Activated naive CD8-positive, alpha-beta T cell treated with anti-CD3 and anti-CD28 coated beads, Interleukin-2, amount 10 ng/mL, durations not matched to agents 7 days and 5 days (primary cell): ENCODE measurements at regions not wholly inside any gene's neighbourhood (a gene's known extent, or its start where the extent isn't known, plus 50 kb on each side); places are given as distances from the start of the nearest gene placed in this dataset.
"Not testable (repeated sequence)": the region's sequence is repeated elsewhere in the genome, so short reads cannot be mapped to it uniquely, and the experiment has no call there.

Experiments
- ATAC-seq: fragments of 150-1000 bp; cut with Tn5 transposase; one replicate; pipeline ENCODE4 v1.10.0; 2021; ENCODE audit warnings: low read depth, moderate library complexity
- POLR2A ChIA-PET: fragments of 350-600 bp; sonication (Branson Sonifier 250); formaldehyde crosslinking; loops from one replicate; lab custom pipeline; 2021; ENCODE audit warnings: antibody characterized with exemption; lab: Charles Lee
- DNase-seq: peaks from one replicate; pipeline ENCODE4 v3.0.0; 2021
- H3K27ac Mint-ChIP-seq: one replicate; pipeline ENCODE4 v1.8.0; 2022; ENCODE audit warnings: mild to moderate bottlenecking, mixed read lengths
- H3K27me3 Mint-ChIP-seq: one replicate; pipeline ENCODE4 v1.8.0; 2022; ENCODE audit warnings: mild to moderate bottlenecking, moderate library complexity, mixed read lengths
- H3K36me3 Mint-ChIP-seq: one replicate; pipeline ENCODE4 v1.8.0; 2021; ENCODE audit warnings: mild to moderate bottlenecking, mixed read lengths
- H3K4me1 Mint-ChIP-seq: one replicate; pipeline ENCODE4 v1.8.0; 2021; ENCODE audit warnings: mixed read lengths
- H3K4me3 Mint-ChIP-seq: one replicate; pipeline ENCODE4 v1.8.0; 2022; ENCODE audit warnings: mild to moderate bottlenecking, moderate library complexity, mixed read lengths
- H3K9me3 Mint-ChIP-seq: one replicate; pipeline ENCODE4 v1.8.0; 2021; ENCODE audit warnings: mixed read lengths

GRCh38 chr3:166435469-166436057 is 598.3 kb upstream of the BCHE start:
- H3K36me3 Mint-ChIP-seq: no peaks in the 10 kb centered on the region
- no peak overlapping the region for H3K27ac Mint-ChIP-seq
- POLR2A ChIA-PET: no interaction called here
- no peak overlapping the region for H3K4me3 Mint-ChIP-seq
- H3K27me3 Mint-ChIP-seq: no peaks in the 10 kb centered on the region
- no peak for DNase-seq
- no peak for ATAC-seq
- H3K9me3 Mint-ChIP-seq: no peaks in the 10 kb centered on the region
- H3K4me1 Mint-ChIP-seq: no peaks in the 10 kb centered on the region

GRCh38 chr3:166433060-166433459 is 595.8 kb upstream of the BCHE start:
- POLR2A ChIA-PET: no interaction called here
- H3K27me3 Mint-ChIP-seq: no peaks in the 10 kb centered on the region

GRCh38 chr3:166425900-166426611 is 588.8 kb upstream of the BCHE start:
- peaks cover 5% of the 10 kb centered on the region for H3K9me3 Mint-ChIP-seq
- no peaks in the 10 kb centered on the region for H3K27me3 Mint-ChIP-seq
- H3K4me3 Mint-ChIP-seq: no peak overlapping the region
- POLR2A ChIA-PET: no interaction called here
- no peak for ATAC-seq
- no peaks in the 10 kb centered on the region for H3K4me1 Mint-ChIP-seq
- H3K27ac Mint-ChIP-seq: no peak overlapping the region
- DNase-seq: no peak
- no peaks in the 10 kb centered on the region for H3K36me3 Mint-ChIP-seq

More at GRCh38 chr3:166433060-166433459, 595.8 kb upstream of the BCHE start:
- Mint-ChIP-seq H3K27ac (no peak overlapping the region), H3K4me1 (no peaks in the 10 kb centered on the region), H3K9me3 (no peaks in the 10 kb centered on the region), H3K36me3 (no peaks in the 10 kb centered on the region), H3K4me3 (no peak overlapping the region)
- ATAC-seq (no peak), DNase-seq (no peak)

GRCh38 chr3:166425021-166425420 is 587.8 kb upstream of the BCHE start:
- no peak overlapping the region for H3K4me3 Mint-ChIP-seq
- H3K36me3 Mint-ChIP-seq: no peaks in the 10 kb centered on the region
- H3K9me3 Mint-ChIP-seq: peaks cover 5% of the 10 kb centered on the region
- no peaks in the 10 kb centered on the region for H3K4me1 Mint-ChIP-seq
- no peaks in the 10 kb centered on the region for H3K27me3 Mint-ChIP-seq
- no peak overlapping the region for H3K27ac Mint-ChIP-seq
- ATAC-seq (no peak), DNase-seq (no peak)
- POLR2A ChIA-PET: no interaction called here

GRCh38 chr3:166423824-166424513 is 586.7 kb upstream of the BCHE start:
- H3K36me3 Mint-ChIP-seq, POLR2A ChIA-PET, H3K27ac Mint-ChIP-seq, H3K9me3 Mint-ChIP-seq, ATAC-seq, H3K27me3 Mint-ChIP-seq, DNase-seq, H3K4me3 Mint-ChIP-seq, H3K4me1 Mint-ChIP-seq: not testable (repeated sequence)

GRCh38 chr3:166422556-166422955 is 585.3 kb upstream of the BCHE start:
- Mint-ChIP-seq H3K4me3 (no peak overlapping the region), H3K27ac (no peak overlapping the region), H3K27me3 (no peaks in the 10 kb centered on the region), H3K9me3 (peaks cover 5% of the 10 kb centered on the region), H3K4me1 (no peaks in the 10 kb centered on the region), H3K36me3 (no peaks in the 10 kb centered on the region)
- DNase-seq: no peak
- POLR2A ChIA-PET: no interaction called here
- no peak for ATAC-seq

GRCh38 chr3:166420071-166420470 is 582.8 kb upstream of the BCHE start:
- POLR2A ChIA-PET: no interaction called here
- Mint-ChIP-seq H3K4me1 (no peaks in the 10 kb centered on the region), H3K9me3 (peaks cover 4% of the 10 kb centered on the region), H3K4me3 (no peak overlapping the region), H3K27ac (no peak overlapping the region), H3K27me3 (no peaks in the 10 kb centered on the region), H3K36me3 (no peaks in the 10 kb centered on the region)
- no peak for ATAC-seq
- DNase-seq: no peak

GRCh38 chr3:166405896-166406295 is 568.7 kb upstream of the BCHE start:
- Mint-ChIP-seq H3K36me3 (no peaks in the 10 kb centered on the region), H3K4me3 (no peak overlapping the region), H3K27me3 (no peaks in the 10 kb centered on the region), H3K9me3 (peaks cover 2% of the 10 kb centered on the region), H3K4me1 (no peaks in the 10 kb centered on the region), H3K27ac (no peak overlapping the region)
- POLR2A ChIA-PET: no interaction called here
- DNase-seq (no peak), ATAC-seq (no peak)

GRCh38 chr3:166405465-166405864 is 568.2 kb upstream of the BCHE start:
- POLR2A ChIA-PET: no interaction called here
- DNase-seq (no peak), ATAC-seq (no peak)
- Mint-ChIP-seq H3K27ac (no peak overlapping the region), H3K4me1 (no peaks in the 10 kb centered on the region), H3K36me3 (no peaks in the 10 kb centered on the region), H3K4me3 (no peak overlapping the region), H3K9me3 (peaks cover 2% of the 10 kb centered on the region), H3K27me3 (no peaks in the 10 kb centered on the region)

- H3K36me3 Mint-ChIP-seq: no peaks in the 10 kb centered on the region
- no peaks in the 10 kb centered on the region for H3K27me3 Mint-ChIP-seq
- peaks cover 9% of the 10 kb centered on the region for H3K9me3 Mint-ChIP-seq
- no peak overlapping the region for H3K27ac Mint-ChIP-seq
- H3K4me3 Mint-ChIP-seq: no peak overlapping the region
- H3K4me1 Mint-ChIP-seq: no peaks in the 10 kb centered on the region
- DNase-seq (no peak), ATAC-seq (no peak)
- POLR2A ChIA-PET: no interaction called here
Observed at GRCh38 chr3:166390303-166390702, 553.1 kb upstream of the BCHE start.

- H3K4me1 Mint-ChIP-seq: no peaks in the 10 kb centered on the region
- H3K27ac Mint-ChIP-seq: no peak overlapping the region
- no peaks in the 10 kb centered on the region for H3K27me3 Mint-ChIP-seq
- ATAC-seq (no peak), DNase-seq (no peak)
- POLR2A ChIA-PET: no interaction called here
- H3K4me3 Mint-ChIP-seq: no peak overlapping the region
- H3K36me3 Mint-ChIP-seq: no peaks in the 10 kb centered on the region
- H3K9me3 Mint-ChIP-seq: peaks cover 4% of the 10 kb centered on the region
Observed at GRCh38 chr3:166388321-166388720, 551.1 kb upstream of the BCHE start.

- Mint-ChIP-seq H3K4me3 (no peak overlapping the region), H3K36me3 (no peaks in the 10 kb centered on the region), H3K9me3 (peaks cover 4% of the 10 kb centered on the region), H3K27ac (no peak overlapping the region), H3K27me3 (no peaks in the 10 kb centered on the region), H3K4me1 (no peaks in the 10 kb centered on the region)
- no peak for DNase-seq
- ATAC-seq: no peak
- POLR2A ChIA-PET: no interaction called here
Observed at GRCh38 chr3:166372571-166373106, 535.4 kb upstream of the BCHE start.

GRCh38 chr3:166367947-166368533 is 530.8 kb upstream of the BCHE start:
- no peaks in the 10 kb centered on the region for H3K27me3 Mint-ChIP-seq
- POLR2A ChIA-PET: no interaction called here
- no peaks in the 10 kb centered on the region for H3K4me1 Mint-ChIP-seq
- no peak overlapping the region for H3K4me3 Mint-ChIP-seq
- no peak for ATAC-seq
- DNase-seq: no peak
- no peak overlapping the region for H3K27ac Mint-ChIP-seq
- H3K36me3 Mint-ChIP-seq: no peaks in the 10 kb centered on the region
- H3K9me3 Mint-ChIP-seq: peaks cover 5% of the 10 kb centered on the region
